H9 (cell line): ENCODE measurements at regions not wholly inside any gene's neighbourhood (a gene's known extent, or its start where the extent isn't known, plus 50 kb on each side); places are given as distances from the start of the nearest gene placed in this dataset.

Source experiments
- DNase-seq: peaks from one replicate; pipeline ENCODE4 v3.0.0-alpha.2; 2017
- H2AFZ ChIP-seq: one replicate; pipeline ENCODE4 v1.6.1; 2013; ENCODE audit warnings: mild to moderate bottlenecking, low read length, control low read depth, moderate library complexity
- H2AK5ac ChIP-seq: 2 replicates; pipeline ENCODE4 v1.6.1; 2013; ENCODE audit warnings: low read length, control low read depth, mixed read lengths; ENCODE audit not compliant: insufficient read length
- H2BK120ac ChIP-seq: one replicate; pipeline ENCODE4 v1.6.1; 2013; ENCODE audit warnings: low read depth, mild to moderate bottlenecking, low read length, control low read depth, inconsistent platforms; ENCODE audit not compliant: poor library complexity, severe bottlenecking
- H2BK12ac ChIP-seq: 2 replicates; pipeline ENCODE4 v1.6.1; 2013; ENCODE audit warnings: low read length, control low read depth, mixed read lengths, low read depth; ENCODE audit not compliant: insufficient read length
- H2BK15ac ChIP-seq: 2 replicates; pipeline ENCODE4 v1.6.1; 2013; ENCODE audit warnings: low read depth, low read length, control low read depth
- H2BK20ac ChIP-seq: one replicate; pipeline ENCODE4 v1.6.1; 2013; ENCODE audit warnings: low read depth, mild to moderate bottlenecking, low read length, control low read depth, inconsistent platforms; ENCODE audit not compliant: poor library complexity, severe bottlenecking
- H2BK5ac ChIP-seq: 2 replicates; pipeline ENCODE4 v1.6.1; 2013; ENCODE audit warnings: low read length, control low read depth, mixed read lengths; ENCODE audit not compliant: insufficient read length
- H3K14ac ChIP-seq: 2 replicates; pipeline ENCODE4 v1.6.1; 2013; ENCODE audit warnings: low read length, control low read depth; ENCODE audit not compliant: insufficient read depth
- H3K18ac ChIP-seq: 2 replicates; pipeline ENCODE4 v1.6.1; 2013; ENCODE audit warnings: low read depth, mild to moderate bottlenecking, mixed read lengths, low read length, control low read depth; ENCODE audit not compliant: insufficient read length
- H3K23ac ChIP-seq: 2 replicates; pipeline ENCODE4 v1.6.1; 2013; ENCODE audit warnings: low read length, control low read depth, mixed read lengths, low read depth; ENCODE audit not compliant: insufficient read length
- H3K23me2 ChIP-seq: 2 replicates; pipeline ENCODE4 v1.6.1; 2013; ENCODE audit warnings: low read depth, mild to moderate bottlenecking, mixed read lengths, low read length, control low read depth; ENCODE audit not compliant: insufficient read length, poor library complexity, severe bottlenecking
- H3K27ac ChIP-seq: 2 replicates; pipeline ENCODE4 v1.5.1; 2013; ENCODE audit warnings: low read length, control low read depth, mixed read lengths, low read depth; ENCODE audit not compliant: insufficient read length
- H3K27me3 ChIP-seq: 2 replicates; pipeline ENCODE4 v1.6.1; 2013; ENCODE audit warnings: low read length, control low read depth, inconsistent platforms; ENCODE audit not compliant: insufficient read depth
- H3K4ac ChIP-seq: 2 replicates; pipeline ENCODE4 v1.6.1; 2013; ENCODE audit warnings: low read depth, mild to moderate bottlenecking, control low read depth, inconsistent platforms, low read length, moderate library complexity
- H3K4me1 ChIP-seq: 2 replicates; pipeline ENCODE4 v1.6.1; 2013; ENCODE audit warnings: low read length, control low read depth, inconsistent platforms; ENCODE audit not compliant: insufficient read depth
- H3K4me2 ChIP-seq: 2 replicates; pipeline ENCODE4 v1.6.1; 2013; ENCODE audit warnings: low read length, control low read depth, mixed read lengths; ENCODE audit not compliant: insufficient read length, insufficient read depth
- H3K56ac ChIP-seq: 2 replicates; pipeline ENCODE4 v1.6.1; 2013; ENCODE audit warnings: low read depth, mild to moderate bottlenecking, mixed read lengths, low read length, control low read depth; ENCODE audit not compliant: insufficient read length
- H3K79me1 ChIP-seq: 2 replicates; pipeline ENCODE4 v1.6.1; 2013; ENCODE audit warnings: low read depth, mild to moderate bottlenecking, moderate library complexity, low read length, control low read depth, inconsistent platforms; ENCODE audit not compliant: insufficient read depth, poor library complexity, severe bottlenecking
- H3K79me2 ChIP-seq: 2 replicates; pipeline ENCODE4 v1.6.1; 2013; ENCODE audit warnings: low read length, control low read depth, inconsistent platforms; ENCODE audit not compliant: insufficient read depth
- H3K9ac ChIP-seq: 2 replicates; pipeline ENCODE4 v1.6.1; 2013; ENCODE audit warnings: low read length, control low read depth, mixed read lengths; ENCODE audit not compliant: insufficient read length; ENCODE audit errors: extremely low read depth
- H3K9me3 ChIP-seq: one replicate; pipeline ENCODE4 v1.6.1; 2013; ENCODE audit warnings: low read depth, low read length, inconsistent platforms; ENCODE audit not compliant: control insufficient read depth
- H3T11ph ChIP-seq: one replicate; pipeline ENCODE4 v1.6.1; 2013; ENCODE audit warnings: mild to moderate bottlenecking, low read length, control low read depth, inconsistent platforms
- H4K20me1 ChIP-seq: one replicate; pipeline ENCODE4 v1.6.1; 2013; ENCODE audit not compliant: control insufficient read depth, insufficient read length, insufficient read depth
- H4K5ac ChIP-seq: 2 replicates; pipeline ENCODE4 v1.6.1; 2013; ENCODE audit warnings: low read depth, mild to moderate bottlenecking, mixed read lengths, low read length, control low read depth; ENCODE audit not compliant: insufficient read length
- H4K8ac ChIP-seq: replicated peaks from 2 replicates; pipeline ENCODE4 v1.6.1; 2013; ENCODE audit warnings: low read length, control low read depth, mixed read lengths, low read depth; ENCODE audit not compliant: insufficient read length
- H4K91ac ChIP-seq: 2 replicates; pipeline ENCODE4 v1.6.1; 2013; ENCODE audit warnings: low read depth, mild to moderate bottlenecking, moderate library complexity, mixed read lengths, low read length, control low read depth; ENCODE audit not compliant: insufficient read length
- H3K27ac Mint-ChIP-seq, 3 experiments: 2 replicates in 2 of 3; 3 replicates in 1 of 3; pipeline ENCODE4 v1.8.0; 2020 to 2021; ENCODE audit warnings: mixed read lengths in 3 of 3, mild to moderate bottlenecking in 1 of 3, moderate library complexity in 1 of 3
- H3K27me3 Mint-ChIP-seq: 2 replicates; pipeline ENCODE4 v1.8.0; 2021; ENCODE audit warnings: low read depth, mild to moderate bottlenecking, moderate library complexity, mixed read lengths
- H3K36me3 Mint-ChIP-seq, 3 experiments: 2 replicates in 2 of 3; 3 replicates in 1 of 3; pipeline ENCODE4 v1.8.0; 2020 to 2021; ENCODE audit warnings: low read depth in 3 of 3, mixed read lengths in 3 of 3; ENCODE audit not compliant: insufficient read depth in 1 of 3
- H3K4me1 Mint-ChIP-seq, 2 experiments: 2 replicates each; pipeline ENCODE4 v1.8.0; 2020; ENCODE audit warnings: mixed read lengths in 2 of 2
- H3K4me3 Mint-ChIP-seq, 2 experiments: 2 replicates in 1 of 2; 3 replicates in 1 of 2; pipeline ENCODE4 v1.8.0; 2020 to 2021; ENCODE audit warnings: mild to moderate bottlenecking in 2 of 2, mixed read lengths in 2 of 2, moderate library complexity in 1 of 2
- H3K9me3 Mint-ChIP-seq, 2 experiments: 2 replicates in 1 of 2; 3 replicates in 1 of 2; pipeline ENCODE4 v1.8.0; 2020; ENCODE audit warnings: mild to moderate bottlenecking in 2 of 2, mixed read lengths in 2 of 2, moderate library complexity in 1 of 2
- CTCF ChIP-seq: fragments of 200-600 bp; sonication (generic); conservative IDR thresholded peaks from 3 replicates; pipeline ENCODE4 v1.8.0; 2021; ENCODE audit warnings: antibody characterized with exemption, mild to moderate bottlenecking
- WGBS: extraction: QIAGEN DNeasy Blood & Tissue Kit; methylation state at CpG from one replicate; pipeline ENCODE4 v1.1.7; 2013; ENCODE audit warnings: missing lambda C conversion rate, low lambda C conversion rate, mixed read lengths; ENCODE audit not compliant: insufficient read length; ENCODE audit errors: extremely low coverage; 5-methylcytosine and 5-hydroxymethylcytosine counted together

GRCh38 chr5:20515606-20516005 lies 527.6 kb upstream of the CDH18 start:
- no peak overlapping the region for H3K27ac ChIP-seq
- no peak overlapping the region for H3K4me2 ChIP-seq
- Mint-ChIP-seq H3K4me1 (no peaks in the 10 kb centered on the region), H3K36me3 (no peaks in the 10 kb centered on the region), H3K27me3 (no peaks in the 10 kb centered on the region), H3K9me3 (no peaks in the 10 kb centered on the region), H3K27ac (no peak overlapping the region), H3K4me3 (no peak overlapping the region)
- H2BK20ac ChIP-seq: no peak overlapping the region
- no peaks in the 10 kb centered on the region for H3K9me3 ChIP-seq
- no peak overlapping the region for H2BK120ac ChIP-seq
- H2BK5ac ChIP-seq: no peak overlapping the region
- H3K9ac ChIP-seq: no peak overlapping the region
- no peak overlapping the region for H3K4ac ChIP-seq
- no peak overlapping the region for H2AFZ ChIP-seq
- H3K27me3 ChIP-seq: no peaks in the 10 kb centered on the region
- H4K8ac ChIP-seq: no peak overlapping the region
- DNase-seq: no peak
- H3K79me2 ChIP-seq: no peaks in the 10 kb centered on the region
- H2AK5ac ChIP-seq: no peak overlapping the region
- no peaks in the 10 kb centered on the region for H4K20me1 ChIP-seq
- no peak overlapping the region for H3T11ph ChIP-seq
- no peak overlapping the region for H4K91ac ChIP-seq
- no peaks in the 10 kb centered on the region for H3K23me2 ChIP-seq
- no peaks in the 10 kb centered on the region for H3K4me1 ChIP-seq
- no CpG with 5 or more reads among the region's 4 CpGs for WGBS
- TF ChIP-seq CTCF: no peak
- no peak overlapping the region for H4K5ac ChIP-seq
- no peak overlapping the region for H3K56ac ChIP-seq
- H3K79me1 ChIP-seq: no peaks in the 10 kb centered on the region
- H3K23ac ChIP-seq: no peak overlapping the region
- no peak overlapping the region for H2BK12ac ChIP-seq
- no peak overlapping the region for H2BK15ac ChIP-seq
- no peak overlapping the region for H3K14ac ChIP-seq
- H3K18ac ChIP-seq: no peak overlapping the region
